Astrocyte of the cerebellum (primary cell): ENCODE measurements at regions not wholly inside any gene's neighbourhood (a gene's known extent, or its start where the extent isn't known, plus 50 kb on each side); places are given as distances from the start of the nearest gene placed in this dataset.
"Not testable (repeated sequence)": the region's sequence is repeated elsewhere in the genome, so short reads cannot be mapped to it uniquely, and the experiment has no call there.

ENCODE experiments used
- DNase-seq: peaks from one replicate; pipeline ENCODE4 v3.0.0-alpha.2; 2011; ENCODE audit warnings: low read depth
- H3K4me3 ChIP-seq: 2 replicates; pipeline ENCODE4 v1.5.1; 2011; ENCODE audit warnings: mild to moderate bottlenecking, low read depth, low read length, moderate library complexity
- CTCF ChIP-seq: IDR thresholded peaks from 2 replicates; pipeline ENCODE4 v1.5.1; 2012; ENCODE audit warnings: low read length, low read depth, moderate library complexity, mild to moderate bottlenecking; ENCODE audit errors: missing control alignments
- in situ Hi-C: cut with HindIII; loops from 2 replicates; pipeline ENCODE4 v1.10.0; 2017; ENCODE audit warnings: low sequenced_read_pairs

- in situ Hi-C loops = no loop called here
- no peak for DNase-seq
- no peak for TF ChIP-seq CTCF
- no peak overlapping the region for H3K4me3 ChIP-seq
These were observed 503.2 kb upstream of the CNTNAP5 start for GRCh38 chr2:123521854-123522253.

GRCh38 chr2:123522498-123522897, 502.6 kb upstream of the CNTNAP5 start:
- in situ Hi-C loops, H3K4me3 ChIP-seq, DNase-seq: not testable (repeated sequence)

- no peak for DNase-seq
- H3K4me3 ChIP-seq = no peak overlapping the region
- in situ Hi-C loops = no loop called here
- TF ChIP-seq CTCF = no peak
These were observed 495.9 kb upstream of the CNTNAP5 start for GRCh38 chr2:123528996-123529707.

DNA sequence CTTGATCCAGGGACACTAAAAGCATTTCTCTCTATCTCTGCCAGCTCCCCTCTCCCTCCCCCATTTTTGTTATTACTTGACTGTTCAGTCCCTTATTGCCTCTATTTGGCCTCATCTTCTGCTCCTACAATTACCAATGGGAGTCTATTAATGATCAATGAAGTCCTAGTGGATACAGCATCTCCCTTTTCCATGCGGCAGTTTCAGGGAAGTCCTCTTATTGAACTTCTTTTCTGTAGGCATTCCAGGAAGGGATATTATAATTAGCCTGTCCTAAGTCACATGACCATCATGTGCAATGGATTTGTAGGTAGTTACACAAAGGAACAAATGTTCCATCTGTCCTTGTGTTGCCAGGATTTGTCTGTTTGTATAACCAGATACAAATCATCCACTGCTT, 495.1 kb upstream of the CNTNAP5 start:
- H3K4me3 ChIP-seq = no peak overlapping the region
- no peak for DNase-seq
- in situ Hi-C loops = no loop called here
- TF ChIP-seq CTCF = no peak

DNA sequence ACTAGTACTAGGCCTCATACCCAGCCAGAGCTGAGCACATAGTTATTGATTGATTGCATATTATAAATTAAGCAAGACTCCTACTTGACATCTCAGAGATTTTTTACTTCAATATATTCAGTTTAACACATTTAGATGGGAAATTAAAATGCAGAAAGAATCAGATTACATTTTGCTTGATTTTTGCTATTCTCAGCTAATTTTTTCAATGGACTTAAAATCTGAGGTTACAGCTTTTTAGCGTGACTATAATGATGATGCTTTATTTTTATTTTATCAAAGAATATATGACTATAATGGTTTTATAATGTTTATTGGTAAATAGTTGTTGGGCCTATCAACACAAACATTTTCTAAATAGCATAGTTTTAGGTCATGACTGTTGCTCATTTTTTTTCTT, 493.0 kb upstream of the CNTNAP5 start:
- no peak for TF ChIP-seq CTCF
- in situ Hi-C loops = no loop called here
- no peak overlapping the region for H3K4me3 ChIP-seq
- DNase-seq = no peak

DNA sequence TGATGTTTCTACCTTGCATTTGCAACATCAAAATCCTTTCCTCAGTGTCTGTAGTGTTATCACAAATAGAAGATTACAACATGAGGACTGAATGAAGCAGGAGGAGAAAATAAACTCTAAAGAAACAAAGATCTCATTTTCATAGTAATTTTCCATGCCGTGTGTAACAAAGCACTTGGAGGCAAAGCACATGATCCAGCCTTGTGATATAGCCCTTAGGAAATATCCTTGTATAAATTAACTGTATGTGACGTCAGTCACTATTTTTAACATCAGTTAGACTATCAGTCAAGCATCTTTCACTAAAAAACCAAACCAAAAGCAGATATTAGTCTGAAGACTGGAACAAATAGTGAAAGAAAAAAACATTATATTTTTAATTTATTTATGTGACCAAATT, 492.1 kb upstream of the CNTNAP5 start:
- in situ Hi-C loops = no loop called here
- no peak for DNase-seq
- no peak overlapping the region for H3K4me3 ChIP-seq
- TF ChIP-seq CTCF = no peak

DNA sequence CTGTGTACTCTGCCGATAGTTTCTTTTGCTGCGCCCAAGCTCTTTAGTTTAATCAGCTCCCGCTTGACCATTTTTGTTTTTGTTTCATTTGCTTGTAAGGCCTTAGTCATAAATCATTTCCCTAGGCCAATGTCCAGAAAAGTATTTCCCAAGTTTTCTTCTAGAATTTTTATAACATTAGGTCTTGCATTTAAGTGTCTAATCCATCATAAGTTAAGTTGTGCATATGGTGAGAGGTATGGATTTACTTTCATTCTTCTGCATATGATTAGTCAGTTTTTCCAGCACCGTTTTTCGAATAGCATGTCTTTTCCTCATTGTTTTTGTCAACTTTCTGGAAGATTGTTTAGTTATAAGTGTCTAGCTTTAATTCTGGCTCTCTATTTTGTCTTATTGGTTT, 484.8 kb upstream of the CNTNAP5 start:
- in situ Hi-C loops = no loop called here
- TF ChIP-seq CTCF = no peak
- DNase-seq = no peak
- no peak overlapping the region for H3K4me3 ChIP-seq
